ENCODE measurements at regions not wholly inside any gene's neighbourhood (a gene's known extent, or its start where the extent isn't known, plus 50 kb on each side); places are given as distances from the start of the nearest gene placed in this dataset.
A peak's percentile ranks its signal among the peaks of the same experiment; 100 is the strongest.
"Not testable (repeated sequence)": the region's sequence is repeated elsewhere in the genome, so short reads cannot be mapped to it uniquely, and the experiment has no call there.

- peak; percentile 55 for FAIRE-seq
- no peaks in the 10 kb centered on the region for H3K9me3 ChIP-seq (ENCODE audit: control insufficient read depth, low read depth, low read length)
- peak overlapping the region in 1 of 3 experiments; percentile 24 for H3K4me3 ChIP-seq (ENCODE audit: control insufficient read depth in 2 of 3, extremely low read depth in 1 of 3, insufficient read depth in 2 of 3, low read depth in 1 of 3, low read length in 3 of 3)
- H3K9me1 ChIP-seq (ENCODE audit: control insufficient read depth, extremely low read depth, insufficient read depth, low read length), result no peaks in the 10 kb centered on the region
- H3K79me2 ChIP-seq (ENCODE audit: control insufficient read depth, insufficient read depth, low read length), result no peaks in the 10 kb centered on the region
- H3K9ac ChIP-seq (ENCODE audit: control insufficient read depth, extremely low read depth, insufficient read depth, low read length), result peak overlapping the region; percentile 2
- H4K20me1 ChIP-seq (ENCODE audit: control insufficient read depth, extremely low read depth, insufficient read depth, low read length), result no peaks in the 10 kb centered on the region
- H3K27ac ChIP-seq (ENCODE audit: control insufficient read depth, insufficient read depth, low read length), result peak overlapping the region; percentile 28
- peak overlapping the region; percentile 65 for H3K4me2 ChIP-seq (ENCODE audit: control insufficient read depth, extremely low read depth, insufficient read depth, low read depth, low read length)
- peak overlapping the region; percentile 84 for H2AFZ ChIP-seq (ENCODE audit: control insufficient read depth, low read length)
- no peak for TF ChIP-seq EZH2 (IDR thresholded peaks at IDR 0.05; ENCODE audit: low read length)
- TF ChIP-seq, protein P1, sequence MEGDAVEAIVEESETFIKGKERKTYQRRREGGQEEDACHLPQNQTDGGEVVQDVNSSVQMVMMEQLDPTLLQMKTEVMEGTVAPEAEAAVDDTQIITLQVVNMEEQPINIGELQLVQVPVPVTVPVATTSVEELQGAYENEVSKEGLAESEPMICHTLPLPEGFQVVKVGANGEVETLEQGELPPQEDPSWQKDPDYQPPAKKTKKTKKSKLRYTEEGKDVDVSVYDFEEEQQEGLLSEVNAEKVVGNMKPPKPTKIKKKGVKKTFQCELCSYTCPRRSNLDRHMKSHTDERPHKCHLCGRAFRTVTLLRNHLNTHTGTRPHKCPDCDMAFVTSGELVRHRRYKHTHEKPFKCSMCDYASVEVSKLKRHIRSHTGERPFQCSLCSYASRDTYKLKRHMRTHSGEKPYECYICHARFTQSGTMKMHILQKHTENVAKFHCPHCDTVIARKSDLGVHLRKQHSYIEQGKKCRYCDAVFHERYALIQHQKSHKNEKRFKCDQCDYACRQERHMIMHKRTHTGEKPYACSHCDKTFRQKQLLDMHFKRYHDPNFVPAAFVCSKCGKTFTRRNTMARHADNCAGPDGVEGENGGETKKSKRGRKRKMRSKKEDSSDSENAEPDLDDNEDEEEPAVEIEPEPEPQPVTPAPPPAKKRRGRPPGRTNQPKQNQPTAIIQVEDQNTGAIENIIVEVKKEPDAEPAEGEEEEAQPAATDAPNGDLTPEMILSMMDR (optimal IDR thresholded peaks at IDR 0.05 in 1 of 3, IDR thresholded peaks at IDR 0.05 in 1 of 3, conservative IDR thresholded peaks at IDR 0.05 in 1 of 3; ENCODE audit: extremely low read depth in 1 of 3, insufficient read depth in 2 of 3, low read length in 3 of 3), result peak in 1 of 3 experiments; percentile 7
- no peaks in the 10 kb centered on the region for H3K27me3 ChIP-seq (ENCODE audit: control insufficient read depth, extremely low read depth, insufficient read depth, low read length)
- dilution Hi-C loops (cut with MboI; ENCODE audit: extremely low pct_ligation_motif_present, low sequenced_read_pairs), result no loop called here
- H3K4me1 ChIP-seq (ENCODE audit: control insufficient read depth, extremely low read depth, insufficient read depth, low read length), result peaks cover 9% of the 10 kb centered on the region
- DNase-seq (ENCODE audit: low read depth, low spot score), result no peak
- no peaks in the 10 kb centered on the region for H3K36me3 ChIP-seq (ENCODE audit: control insufficient read depth in 2 of 2, extremely low read depth in 1 of 2, insufficient read depth in 2 of 2, low read length in 2 of 2)
Observed at GRCh38 chr5:14025569-14026286, 81.2 kb upstream of the DNAH5 start.

DNA sequence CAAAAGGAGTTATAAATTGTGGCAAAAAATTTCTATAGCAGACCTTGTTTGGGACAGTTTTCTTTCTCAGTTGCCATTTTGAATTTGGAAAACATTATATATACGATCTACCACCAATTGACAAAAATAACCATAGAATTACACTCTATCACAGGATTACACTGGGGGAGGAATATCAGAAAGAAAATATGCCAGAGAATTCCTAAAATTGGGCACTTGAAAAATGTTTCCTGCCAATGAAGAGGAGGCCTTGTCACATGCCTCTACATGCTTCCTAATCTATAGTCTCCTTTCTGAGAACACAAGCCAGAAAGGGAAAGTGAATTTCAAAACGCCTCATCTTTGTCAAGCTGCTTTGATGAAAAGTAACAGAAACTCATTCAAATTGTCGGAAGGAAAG, 78.5 kb upstream of the DNAH5 start:
- peaks cover 9% of the 10 kb centered on the region for H3K4me1 ChIP-seq (ENCODE audit: control insufficient read depth, extremely low read depth, insufficient read depth, low read length)
- DNase-seq (ENCODE audit: low read depth, low spot score), result no peak
- H4K20me1 ChIP-seq (ENCODE audit: control insufficient read depth, extremely low read depth, insufficient read depth, low read length), result no peaks in the 10 kb centered on the region
- H3K9me1 ChIP-seq (ENCODE audit: control insufficient read depth, extremely low read depth, insufficient read depth, low read length), result no peaks in the 10 kb centered on the region
- TF ChIP-seq, protein P1 (optimal IDR thresholded peaks at IDR 0.05 in 1 of 3, IDR thresholded peaks at IDR 0.05 in 1 of 3, conservative IDR thresholded peaks at IDR 0.05 in 1 of 3; ENCODE audit: extremely low read depth in 1 of 3, insufficient read depth in 2 of 3, low read length in 3 of 3), result no peak
- no peak for TF ChIP-seq EZH2 (IDR thresholded peaks at IDR 0.05; ENCODE audit: low read length)
- dilution Hi-C loops (cut with MboI; ENCODE audit: extremely low pct_ligation_motif_present, low sequenced_read_pairs), result no loop called here
- H3K4me3 ChIP-seq (ENCODE audit: control insufficient read depth in 2 of 3, extremely low read depth in 1 of 3, insufficient read depth in 2 of 3, low read depth in 1 of 3, low read length in 3 of 3), result no peak overlapping the region
- H3K36me3 ChIP-seq (ENCODE audit: control insufficient read depth in 2 of 2, extremely low read depth in 1 of 2, insufficient read depth in 2 of 2, low read length in 2 of 2), result no peaks in the 10 kb centered on the region
- no peaks in the 10 kb centered on the region for H3K9me3 ChIP-seq (ENCODE audit: control insufficient read depth, low read depth, low read length)
- no peak overlapping the region for H3K4me2 ChIP-seq (ENCODE audit: control insufficient read depth, extremely low read depth, insufficient read depth, low read depth, low read length)
- no peaks in the 10 kb centered on the region for H3K27me3 ChIP-seq (ENCODE audit: control insufficient read depth, extremely low read depth, insufficient read depth, low read length)
- no peaks in the 10 kb centered on the region for H3K79me2 ChIP-seq (ENCODE audit: control insufficient read depth, insufficient read depth, low read length)
- FAIRE-seq, result peak; percentile 23
- no peak overlapping the region for H3K9ac ChIP-seq (ENCODE audit: control insufficient read depth, extremely low read depth, insufficient read depth, low read length)
- H3K27ac ChIP-seq (ENCODE audit: control insufficient read depth, insufficient read depth, low read length), result no peak overlapping the region
- H2AFZ ChIP-seq (ENCODE audit: control insufficient read depth, low read length), result peak overlapping the region; percentile 34

GRCh38 chr5:14020944-14021343, 76.5 kb upstream of the DNAH5 start:
- H2AFZ ChIP-seq (ENCODE audit: control insufficient read depth, low read length); FAIRE-seq; H3K9ac ChIP-seq (ENCODE audit: control insufficient read depth, extremely low read depth, insufficient read depth, low read length); dilution Hi-C loops (cut with MboI; ENCODE audit: extremely low pct_ligation_motif_present, low sequenced_read_pairs); H4K20me1 ChIP-seq (ENCODE audit: control insufficient read depth, extremely low read depth, insufficient read depth, low read length); H3K4me1 ChIP-seq (ENCODE audit: control insufficient read depth, extremely low read depth, insufficient read depth, low read length); H3K79me2 ChIP-seq (ENCODE audit: control insufficient read depth, insufficient read depth, low read length); H3K9me3 ChIP-seq (ENCODE audit: control insufficient read depth, low read depth, low read length); H3K27ac ChIP-seq (ENCODE audit: control insufficient read depth, insufficient read depth, low read length); H3K9me1 ChIP-seq (ENCODE audit: control insufficient read depth, extremely low read depth, insufficient read depth, low read length); H3K36me3 ChIP-seq (ENCODE audit: control insufficient read depth in 2 of 2, extremely low read depth in 1 of 2, insufficient read depth in 2 of 2, low read length in 2 of 2); H3K4me2 ChIP-seq (ENCODE audit: control insufficient read depth, extremely low read depth, insufficient read depth, low read depth, low read length); H3K4me3 ChIP-seq (ENCODE audit: control insufficient read depth in 2 of 3, extremely low read depth in 1 of 3, insufficient read depth in 2 of 3, low read depth in 1 of 3, low read length in 3 of 3); DNase-seq (ENCODE audit: low read depth, low spot score); H3K27me3 ChIP-seq (ENCODE audit: control insufficient read depth, extremely low read depth, insufficient read depth, low read length): not testable (repeated sequence)
